Keratinocyte (primary cell): ENCODE measurements at regions not wholly inside any gene's neighbourhood (a gene's known extent, or its start where the extent isn't known, plus 50 kb on each side); places are given as distances from the start of the nearest gene placed in this dataset.

ENCODE experiments used
- EZH2 ChIP-seq: IDR thresholded peaks from one replicate; pipeline ENCODE4 v1.6.1; 2012; ENCODE audit warnings: inconsistent platforms, mild to moderate bottlenecking, low read length, moderate library complexity
- TF ChIP-seq, protein P1 (sequence below), 3 experiments: IDR thresholded peaks in 1 of 3; conservative IDR thresholded peaks in 1 of 3; optimal IDR thresholded peaks in 1 of 3; 2 replicates in 2 of 3; 3 replicates in 1 of 3; pipeline versions ENCODE3 to v1.5.1; 2011; ENCODE audit warnings: low read length in 3 of 3, mild to moderate bottlenecking in 3 of 3, moderate library complexity in 2 of 3, control low read depth in 1 of 3, inconsistent platforms in 1 of 3; ENCODE audit not compliant: insufficient read depth in 2 of 3; ENCODE audit errors: extremely low read depth in 1 of 3

- TF ChIP-seq, protein P1, sequence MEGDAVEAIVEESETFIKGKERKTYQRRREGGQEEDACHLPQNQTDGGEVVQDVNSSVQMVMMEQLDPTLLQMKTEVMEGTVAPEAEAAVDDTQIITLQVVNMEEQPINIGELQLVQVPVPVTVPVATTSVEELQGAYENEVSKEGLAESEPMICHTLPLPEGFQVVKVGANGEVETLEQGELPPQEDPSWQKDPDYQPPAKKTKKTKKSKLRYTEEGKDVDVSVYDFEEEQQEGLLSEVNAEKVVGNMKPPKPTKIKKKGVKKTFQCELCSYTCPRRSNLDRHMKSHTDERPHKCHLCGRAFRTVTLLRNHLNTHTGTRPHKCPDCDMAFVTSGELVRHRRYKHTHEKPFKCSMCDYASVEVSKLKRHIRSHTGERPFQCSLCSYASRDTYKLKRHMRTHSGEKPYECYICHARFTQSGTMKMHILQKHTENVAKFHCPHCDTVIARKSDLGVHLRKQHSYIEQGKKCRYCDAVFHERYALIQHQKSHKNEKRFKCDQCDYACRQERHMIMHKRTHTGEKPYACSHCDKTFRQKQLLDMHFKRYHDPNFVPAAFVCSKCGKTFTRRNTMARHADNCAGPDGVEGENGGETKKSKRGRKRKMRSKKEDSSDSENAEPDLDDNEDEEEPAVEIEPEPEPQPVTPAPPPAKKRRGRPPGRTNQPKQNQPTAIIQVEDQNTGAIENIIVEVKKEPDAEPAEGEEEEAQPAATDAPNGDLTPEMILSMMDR (optimal IDR thresholded peaks at IDR 0.05 in 1 of 3, IDR thresholded peaks at IDR 0.05 in 1 of 3, conservative IDR thresholded peaks at IDR 0.05 in 1 of 3; ENCODE audit: extremely low read depth in 1 of 3, insufficient read depth in 2 of 3, low read length in 3 of 3), result no peak
- no peak for TF ChIP-seq EZH2
These were observed 465.2 kb upstream of the ADGRB3 start for GRCh38 chr6:68169922-68170321.
